ENCODE measurements at regions not wholly inside any gene's neighbourhood (a gene's known extent, or its start where the extent isn't known, plus 50 kb on each side); places are given as distances from the start of the nearest gene placed in this dataset.

GRCh38 chr12:124480469-124481256 lies 86.7 kb downstream of the NCOR2 start (continued):
- TF ChIP-seq PRDM15 (CRISPR knock-in tag; IDR thresholded peaks at IDR 0.05) (no peak), RELA (IDR thresholded peaks at IDR 0.05; ENCODE audit: borderline replicate concordance, partially characterized antibody) (no peak), DPF2 (IDR thresholded peaks at IDR 0.05) (no peak; the same call in 1 of the 2 replicates), BACH1 (IDR thresholded peaks at IDR 0.05; ENCODE audit: borderline replicate concordance) (no peak), IRF4 (IDR thresholded peaks at IDR 0.05; ENCODE audit: low read depth, low read length) (peak; percentile 68; the same call in 1 of the 2 replicates), ZNF207 (IDR thresholded peaks at IDR 0.05; ENCODE audit: borderline replicate concordance) (no peak), NRF1 (conservative IDR thresholded peaks at IDR 0.05; ENCODE audit: low read depth, low read length) (no peak), ZNF217 (IDR thresholded peaks at IDR 0.05) (peak; percentile 63; the same call in 1 of the 2 replicates), TAF1 (IDR thresholded peaks at IDR 0.05; ENCODE audit: borderline replicate concordance, low read depth, low read length) (no peak), CEBPZ (IDR thresholded peaks at IDR 0.05; ENCODE audit: low read depth, low read length) (no peak), SMC3 (IDR thresholded peaks at IDR 0.05; ENCODE audit: borderline replicate concordance, low read length) (peak; percentile 32; the same call in 1 of the 2 replicates), PAX5 (IDR thresholded peaks at IDR 0.05; ENCODE audit: borderline replicate concordance, low read depth, low read length) (0 out of 2 replicates have a peak, but pooled peaks have one; percentile 50), SMAD5 (IDR thresholded peaks at IDR 0.05; ENCODE audit: low read depth) (no peak), NFYA (IDR thresholded peaks at IDR 0.05; ENCODE audit: borderline replicate concordance, low read depth, low read length) (no peak), MTA3 (IDR thresholded peaks at IDR 0.05; ENCODE audit: borderline replicate concordance, low read length) (no peak), MYB (IDR thresholded peaks at IDR 0.05; ENCODE audit: borderline replicate concordance, low read depth, low read length) (no peak), HSF1 (IDR thresholded peaks at IDR 0.05; ENCODE audit: low read depth, low read length) (no peak), MEF2A (IDR thresholded peaks at IDR 0.05; ENCODE audit: insufficient read depth, low read depth, low read length) (peak; percentile 32; the same call in 1 of the 2 replicates), NR2C2 (IDR thresholded peaks at IDR 0.05; ENCODE audit: borderline replicate concordance, control insufficient read depth, insufficient read length, low read depth) (no peak), IRF5 (IDR thresholded peaks at IDR 0.05; ENCODE audit: borderline replicate concordance) (no peak), RAD51 (IDR thresholded peaks at IDR 0.05) (no peak)

Data from GM12878 (cell line).